Fibroblast of lung (primary cell): ENCODE measurements at regions not wholly inside any gene's neighbourhood (a gene's known extent, or its start where the extent isn't known, plus 50 kb on each side); places are given as distances from the start of the nearest gene placed in this dataset.

Experiments
- DNase-seq, 2 donors: peaks; one replicate each; pipeline versions ENCODE4 v3.0.0 to v3.0.0-alpha.2; 2010; ENCODE audit warnings: low read depth in 2 of 2
- H2AFZ ChIP-seq: 2 replicates; pipeline ENCODE4 v1.5.1; 2012; ENCODE audit warnings: low read length, control low read depth, inconsistent platforms
- H3K27ac ChIP-seq: 2 replicates; pipeline ENCODE4 v1.5.1; 2011; ENCODE audit warnings: low read length, control low read depth; ENCODE audit not compliant: insufficient read depth
- H3K27me3 ChIP-seq: 2 replicates; pipeline ENCODE4 v1.5.1; 2011; ENCODE audit warnings: mild to moderate bottlenecking, low read length; ENCODE audit not compliant: control insufficient read depth, insufficient read depth
- H3K36me3 ChIP-seq: 2 replicates; pipeline ENCODE4 v1.5.1; 2011; ENCODE audit warnings: low read length; ENCODE audit not compliant: control insufficient read depth, insufficient read depth
- H3K4me1 ChIP-seq: 2 replicates; pipeline ENCODE4 v1.5.1; 2011; ENCODE audit warnings: low read length; ENCODE audit not compliant: control insufficient read depth, insufficient read depth; ENCODE audit errors: extremely low read depth
- H3K4me2 ChIP-seq: 2 replicates; pipeline ENCODE4 v1.5.1; 2011; ENCODE audit warnings: low read length, control low read depth; ENCODE audit not compliant: insufficient read depth; ENCODE audit errors: extremely low read depth
- H3K4me3 ChIP-seq, 4 experiments: fragments of 200-600 bp in 1 of 4; sonication (generic) in 1 of 4; replicated peaks in 1 of 4; 2 replicates each; pipeline ENCODE4 v1.5.1; 2011 to 2016; ENCODE audit warnings: low read length in 4 of 4, low read depth in 3 of 4, mild to moderate bottlenecking in 3 of 4, control low read depth in 2 of 4, inconsistent platforms in 1 of 4, mixed read lengths in 1 of 4; ENCODE audit not compliant: insufficient read depth in 1 of 4; ENCODE audit errors: control extremely low read depth in 1 of 4
- H3K79me2 ChIP-seq: 2 replicates; pipeline ENCODE4 v1.5.1; 2012; ENCODE audit warnings: mild to moderate bottlenecking, low read length, inconsistent platforms; ENCODE audit not compliant: control insufficient read depth, insufficient read depth
- H3K9ac ChIP-seq: 2 replicates; pipeline ENCODE4 v1.5.1; 2011; ENCODE audit warnings: mild to moderate bottlenecking, low read length, control low read depth; ENCODE audit not compliant: insufficient read depth
- H3K9me3 ChIP-seq: 2 replicates; pipeline ENCODE4 v1.5.1; 2012; ENCODE audit warnings: low read depth, low read length; ENCODE audit not compliant: control insufficient read depth, insufficient read depth
- H4K20me1 ChIP-seq: 2 replicates; pipeline ENCODE4 v1.5.1; 2011; ENCODE audit warnings: low read length; ENCODE audit not compliant: control insufficient read depth, insufficient read depth; ENCODE audit errors: extremely low read depth
- EZH2 ChIP-seq: IDR thresholded peaks from 2 replicates; pipeline ENCODE4 v1.5.1; 2012; ENCODE audit warnings: low read length, control low read depth, mild to moderate bottlenecking; ENCODE audit errors: missing control alignments
- TF ChIP-seq, protein P1 (sequence below), 2 donors: IDR thresholded peaks in 1 of 2; conservative IDR thresholded peaks in 1 of 2; 1 replicate in 1 of 2; 2 replicates in 1 of 2; pipeline ENCODE4 v1.5.1; 2011 to 2012; ENCODE audit warnings: low read length in 2 of 2, control low read depth in 1 of 2, inconsistent platforms in 1 of 2, low read depth in 1 of 2, mild to moderate bottlenecking in 1 of 2

DNA sequence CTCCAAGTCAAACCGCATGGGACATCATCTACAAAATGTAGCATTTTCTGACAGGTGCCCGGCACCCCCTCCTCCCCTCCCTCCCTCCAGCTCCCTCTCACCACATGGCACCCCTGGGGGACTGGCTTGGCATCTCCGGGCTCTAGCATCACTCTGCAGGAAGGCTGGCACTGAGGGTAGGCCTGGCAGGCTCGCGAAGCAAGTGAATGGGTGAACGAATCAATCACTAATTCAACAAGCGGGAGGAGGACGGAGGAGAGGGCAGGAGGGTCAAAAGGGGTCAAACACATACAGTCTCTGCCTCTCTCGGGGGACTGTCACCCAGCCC, 155.7 kb downstream of the NUP210 start:
- Histone ChIP-seq H3K9me3 (no peaks in the 10 kb centered on the region), H3K4me2 (no peak overlapping the region), H3K4me1 (no peaks in the 10 kb centered on the region), H2AFZ (no peak overlapping the region), H3K9ac (no peak overlapping the region), H3K27me3 (no peaks in the 10 kb centered on the region), H4K20me1 (no peaks in the 10 kb centered on the region), H3K79me2 (no peaks in the 10 kb centered on the region), H3K27ac (no peak overlapping the region), H3K4me3 (no peak overlapping the region), H3K36me3 (no peaks in the 10 kb centered on the region)
- DNase-seq, result no peak
- TF ChIP-seq, protein P1, sequence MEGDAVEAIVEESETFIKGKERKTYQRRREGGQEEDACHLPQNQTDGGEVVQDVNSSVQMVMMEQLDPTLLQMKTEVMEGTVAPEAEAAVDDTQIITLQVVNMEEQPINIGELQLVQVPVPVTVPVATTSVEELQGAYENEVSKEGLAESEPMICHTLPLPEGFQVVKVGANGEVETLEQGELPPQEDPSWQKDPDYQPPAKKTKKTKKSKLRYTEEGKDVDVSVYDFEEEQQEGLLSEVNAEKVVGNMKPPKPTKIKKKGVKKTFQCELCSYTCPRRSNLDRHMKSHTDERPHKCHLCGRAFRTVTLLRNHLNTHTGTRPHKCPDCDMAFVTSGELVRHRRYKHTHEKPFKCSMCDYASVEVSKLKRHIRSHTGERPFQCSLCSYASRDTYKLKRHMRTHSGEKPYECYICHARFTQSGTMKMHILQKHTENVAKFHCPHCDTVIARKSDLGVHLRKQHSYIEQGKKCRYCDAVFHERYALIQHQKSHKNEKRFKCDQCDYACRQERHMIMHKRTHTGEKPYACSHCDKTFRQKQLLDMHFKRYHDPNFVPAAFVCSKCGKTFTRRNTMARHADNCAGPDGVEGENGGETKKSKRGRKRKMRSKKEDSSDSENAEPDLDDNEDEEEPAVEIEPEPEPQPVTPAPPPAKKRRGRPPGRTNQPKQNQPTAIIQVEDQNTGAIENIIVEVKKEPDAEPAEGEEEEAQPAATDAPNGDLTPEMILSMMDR (conservative IDR thresholded peaks at IDR 0.05 in 1 of 2, IDR thresholded peaks at IDR 0.05 in 1 of 2; ENCODE audit: low read depth in 1 of 2, low read length in 2 of 2), result no peak
- no peak for TF ChIP-seq EZH2

DNA sequence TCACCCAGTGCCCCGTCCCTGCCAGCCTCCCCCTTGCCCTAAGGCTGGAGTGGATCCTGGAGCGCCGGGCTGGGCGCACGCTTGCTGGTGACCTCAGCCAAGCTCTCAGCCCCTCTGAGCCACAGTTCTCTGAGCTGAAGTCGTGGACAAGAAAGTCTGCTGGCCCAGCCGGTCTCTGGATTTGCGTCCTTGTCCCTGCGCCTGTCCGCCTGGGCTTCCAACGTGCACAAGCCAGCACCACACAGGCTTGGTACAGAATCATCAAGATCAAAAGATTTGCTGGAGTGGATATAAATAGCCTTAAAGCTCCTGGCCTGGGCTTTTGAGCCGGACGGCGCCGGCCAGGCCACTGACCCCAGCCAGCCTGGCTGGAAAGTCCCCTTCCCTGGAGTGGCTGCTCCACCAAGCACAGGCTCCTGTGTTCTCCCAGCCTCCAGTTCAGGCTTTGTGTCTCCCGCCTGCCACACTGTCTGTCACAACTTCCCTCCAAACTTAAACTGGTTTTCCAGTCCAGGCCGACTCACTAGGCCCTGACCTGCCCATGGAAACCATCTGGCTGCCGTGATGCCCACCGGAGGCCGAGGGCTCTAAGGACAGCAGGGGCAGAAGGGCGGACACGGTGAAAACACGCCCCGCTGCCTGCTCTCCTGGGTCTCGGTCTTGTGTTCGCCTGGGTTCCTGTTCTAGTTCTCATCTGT, 156.2 kb downstream of the NUP210 start:
- Histone ChIP-seq H2AFZ (no peak overlapping the region), H3K27me3 (no peaks in the 10 kb centered on the region), H4K20me1 (no peaks in the 10 kb centered on the region), H3K9ac (no peak overlapping the region), H3K9me3 (no peaks in the 10 kb centered on the region), H3K4me1 (no peaks in the 10 kb centered on the region), H3K4me2 (no peak overlapping the region), H3K27ac (no peak overlapping the region), H3K36me3 (no peaks in the 10 kb centered on the region), H3K4me3 (no peak overlapping the region), H3K79me2 (no peaks in the 10 kb centered on the region)
- TF ChIP-seq, protein P1 (conservative IDR thresholded peaks at IDR 0.05 in 1 of 2, IDR thresholded peaks at IDR 0.05 in 1 of 2; ENCODE audit: low read depth in 1 of 2, low read length in 2 of 2), result no peak
- no peak for TF ChIP-seq EZH2
- no peak for DNase-seq

DNA sequence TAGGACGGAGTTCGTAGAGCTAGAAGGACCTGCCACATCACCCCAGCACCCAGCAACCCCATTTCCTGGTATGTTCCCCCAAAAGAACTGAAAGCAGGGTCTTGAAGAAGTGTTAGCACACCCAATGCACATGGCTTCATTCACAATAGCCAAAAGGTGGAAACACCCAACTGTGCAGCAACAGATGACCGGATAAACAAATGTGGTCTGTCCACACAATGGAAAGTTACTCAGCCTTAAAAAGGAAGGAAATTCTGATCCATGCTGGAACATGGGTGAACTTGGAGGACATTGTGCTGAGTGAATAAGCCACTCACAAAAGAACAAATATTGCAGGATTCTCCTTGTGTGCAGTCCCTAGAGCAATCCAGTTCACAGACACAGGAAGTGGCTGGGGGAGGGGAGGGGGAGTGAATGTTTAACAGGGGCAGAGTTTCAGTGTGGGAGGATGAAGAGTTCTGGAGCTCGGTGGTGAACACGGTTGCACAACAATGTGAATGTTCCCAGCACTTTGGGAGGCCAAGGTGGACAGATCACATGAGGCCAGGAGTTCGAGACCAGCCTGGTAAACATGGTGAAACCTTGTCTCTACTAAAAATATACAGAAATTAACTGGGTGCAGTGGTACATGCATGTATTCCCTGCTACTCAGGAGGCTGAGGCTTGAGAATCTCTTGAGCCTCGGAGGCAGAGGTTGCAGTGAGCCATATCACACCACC, 157.5 kb downstream of the NUP210 start:
- TF ChIP-seq, protein P1 (conservative IDR thresholded peaks at IDR 0.05 in 1 of 2, IDR thresholded peaks at IDR 0.05 in 1 of 2; ENCODE audit: low read depth in 1 of 2, low read length in 2 of 2), result no peak
- no peak for TF ChIP-seq EZH2
- Histone ChIP-seq H2AFZ (no peak overlapping the region), H3K4me1 (no peaks in the 10 kb centered on the region), H3K79me2 (no peaks in the 10 kb centered on the region), H3K27me3 (no peaks in the 10 kb centered on the region), H3K36me3 (no peaks in the 10 kb centered on the region), H3K4me2 (no peak overlapping the region), H3K9me3 (no peaks in the 10 kb centered on the region), H3K9ac (no peak overlapping the region), H3K27ac (no peak overlapping the region), H4K20me1 (no peaks in the 10 kb centered on the region), H3K4me3 (no peak overlapping the region)
- DNase-seq, result no peak
